ENCODE measurements at regions not wholly inside any gene's neighbourhood (a gene's known extent, or its start where the extent isn't known, plus 50 kb on each side); places are given as distances from the start of the nearest gene placed in this dataset.

- TF ChIP-seq CTCF (IDR thresholded peaks at IDR 0.05) = no peak
- TF ChIP-seq POLR2A (IDR thresholded peaks at IDR 0.05) = no peak
These were observed 423.3 kb downstream of the SPRY2 start for GRCh38 chr13:79917628-79918027.

All from heart left ventricle (tissue), 13 donors.